HepG2 (cell line): ENCODE measurements at regions not wholly inside any gene's neighbourhood (a gene's known extent, or its start where the extent isn't known, plus 50 kb on each side); places are given as distances from the start of the nearest gene placed in this dataset.

Source experiments
- ARID4A ChIP-seq: sonication (generic); formaldehyde crosslinking; IDR thresholded peaks from 2 replicates; pipeline ENCODE4 v1.5.0; 2020; ENCODE audit warnings: mild to moderate bottlenecking, missing genetic modification reagents, borderline replicate concordance
- MLLT10 ChIP-seq: sonication (generic); formaldehyde crosslinking; IDR thresholded peaks from 2 replicates; pipeline ENCODE4 v1.4.0; 2020; ENCODE audit warnings: missing genetic modification reagents
- NFE2L2 ChIP-seq: fragments of 150-350 bp; IDR thresholded peaks from 2 replicates; pipeline ENCODE4 v1.6.1; 2014; ENCODE audit warnings: low read length
- PRPF4 ChIP-seq: fragments of 200-400 bp; formaldehyde crosslinking; IDR thresholded peaks from 2 replicates; pipeline ENCODE4 v1.6.1; 2016; ENCODE audit warnings: low read length, low read depth; ENCODE audit not compliant: poor library complexity, severe bottlenecking
- SOX5 ChIP-seq: IDR thresholded peaks from 2 replicates; pipeline ENCODE4 v1.6.1; 2016; ENCODE audit warnings: borderline replicate concordance
- TGIF2 ChIP-seq: IDR thresholded peaks from 2 replicates; pipeline ENCODE4 v1.6.1; 2016; ENCODE audit warnings: control low read depth, missing compliant biosample characterization
- ZFP1 ChIP-seq: IDR thresholded peaks from 2 replicates; pipeline ENCODE4 v1.6.1; 2016
- ZNF773 ChIP-seq: sonication (generic); formaldehyde crosslinking; IDR thresholded peaks from 2 replicates; pipeline ENCODE4 v1.4.0; 2020; ENCODE audit warnings: missing genetic modification reagents, borderline replicate concordance
- TF ChIP-seq, protein P1 (sequence below): sonication (generic); formaldehyde crosslinking; IDR thresholded peaks from 2 replicates; pipeline ENCODE4 v1.5.0; 2020; ENCODE audit warnings: mild to moderate bottlenecking, missing genetic modification reagents, moderate library complexity

DNA sequence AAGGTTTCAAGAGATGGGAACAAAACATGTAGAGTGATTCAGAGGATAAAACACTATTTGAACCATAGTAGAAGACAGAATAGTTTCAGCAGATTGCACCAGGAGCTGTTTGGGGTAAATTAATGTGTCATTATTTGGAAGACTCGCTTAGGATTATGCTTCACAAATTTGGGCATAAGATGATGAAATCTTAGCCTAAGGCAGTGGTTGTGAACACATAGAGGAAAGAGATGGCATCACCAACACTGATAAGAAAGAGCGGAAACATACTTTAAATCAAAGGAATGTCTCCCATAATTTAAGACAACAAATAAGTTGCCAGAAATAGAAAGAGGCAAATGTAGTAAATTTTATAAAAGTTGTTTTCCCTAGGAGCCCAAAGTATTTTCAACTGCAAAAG lies 66.1 kb upstream of the TBCA start:
- TF ChIP-seq PRPF4 (no peak), SOX5 (no peak), ZFP1 (no peak), ZNF773 (no peak), MLLT10 (CRISPR knock-in tag) (no peak), NFE2L2 (no peak), ARID4A (CRISPR knock-in tag) (no peak), TGIF2 (CRISPR knock-in tag) (no peak)
- TF ChIP-seq, protein P1, sequence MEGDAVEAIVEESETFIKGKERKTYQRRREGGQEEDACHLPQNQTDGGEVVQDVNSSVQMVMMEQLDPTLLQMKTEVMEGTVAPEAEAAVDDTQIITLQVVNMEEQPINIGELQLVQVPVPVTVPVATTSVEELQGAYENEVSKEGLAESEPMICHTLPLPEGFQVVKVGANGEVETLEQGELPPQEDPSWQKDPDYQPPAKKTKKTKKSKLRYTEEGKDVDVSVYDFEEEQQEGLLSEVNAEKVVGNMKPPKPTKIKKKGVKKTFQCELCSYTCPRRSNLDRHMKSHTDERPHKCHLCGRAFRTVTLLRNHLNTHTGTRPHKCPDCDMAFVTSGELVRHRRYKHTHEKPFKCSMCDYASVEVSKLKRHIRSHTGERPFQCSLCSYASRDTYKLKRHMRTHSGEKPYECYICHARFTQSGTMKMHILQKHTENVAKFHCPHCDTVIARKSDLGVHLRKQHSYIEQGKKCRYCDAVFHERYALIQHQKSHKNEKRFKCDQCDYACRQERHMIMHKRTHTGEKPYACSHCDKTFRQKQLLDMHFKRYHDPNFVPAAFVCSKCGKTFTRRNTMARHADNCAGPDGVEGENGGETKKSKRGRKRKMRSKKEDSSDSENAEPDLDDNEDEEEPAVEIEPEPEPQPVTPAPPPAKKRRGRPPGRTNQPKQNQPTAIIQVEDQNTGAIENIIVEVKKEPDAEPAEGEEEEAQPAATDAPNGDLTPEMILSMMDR (CRISPR knock-in tag) = no peak
